ENCODE measurements at regions not wholly inside any gene's neighbourhood (a gene's known extent, or its start where the extent isn't known, plus 50 kb on each side); places are given as distances from the start of the nearest gene placed in this dataset.

DNA sequence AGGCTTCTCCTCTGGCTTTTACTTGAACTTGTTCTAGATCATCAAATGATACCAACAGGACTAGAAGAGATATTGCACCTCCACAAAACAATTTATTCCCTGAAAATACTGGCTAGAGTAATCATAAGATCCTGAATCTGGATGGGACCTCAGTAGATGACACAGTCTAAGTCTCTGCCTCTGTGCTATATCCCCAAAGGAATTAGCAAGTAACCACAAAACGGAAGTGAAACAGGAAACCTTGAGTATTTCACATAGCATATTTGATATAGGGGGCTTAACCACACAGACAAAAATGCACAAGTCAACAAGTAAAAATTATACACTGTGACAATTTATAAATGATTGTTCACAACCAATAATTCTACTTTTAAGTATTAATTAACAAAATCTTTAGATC, 456.9 kb upstream of the TNP1 start:
- intact Hi-C loops (cut with DNase I; ENCODE audit: low total_unique reads) = no loop called here

DNA sequence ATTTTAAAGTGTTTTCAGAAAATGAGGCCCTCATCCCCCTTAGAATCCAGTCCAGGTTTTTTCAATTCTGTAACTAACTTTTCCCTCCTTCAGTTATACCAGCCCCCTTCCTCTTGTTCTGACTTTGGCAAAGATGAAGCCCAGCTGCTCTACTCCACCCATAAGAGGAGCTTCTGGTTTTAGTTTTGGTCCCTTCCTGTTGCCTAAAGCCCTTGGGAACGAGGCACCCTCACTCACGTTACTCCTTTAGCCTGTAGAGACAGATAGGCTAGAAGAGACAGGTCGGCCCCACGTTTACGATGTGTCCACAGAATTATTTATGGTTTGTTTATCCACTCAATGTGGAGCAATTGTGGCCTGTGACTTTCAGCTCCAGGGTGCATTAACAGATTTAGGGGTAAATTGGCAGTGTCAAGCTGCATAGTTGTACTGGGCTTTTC, 454.2 kb upstream of the TNP1 start:
- 33 to 47% (median 44%) methylated on average over 5 of the region's 5 CpGs for WGBS, 5 donors
- Histone ChIP-seq H3K36me3 (peaks cover 0 to 4% (median 0%) of the 10 kb centered on the region in 4 donors), H3K27me3 (no peaks in the 10 kb centered on the region), H3K4me3 (no peak overlapping the region), H3K9me3 (peaks cover 0 to 13% (median 3%) of the 10 kb centered on the region in 4 donors), H3K4me1 (peaks cover 0 to 6% (median 0%) of the 10 kb centered on the region in 4 donors), H3K27ac (no peak overlapping the region)
- TF ChIP-seq, protein P1, sequence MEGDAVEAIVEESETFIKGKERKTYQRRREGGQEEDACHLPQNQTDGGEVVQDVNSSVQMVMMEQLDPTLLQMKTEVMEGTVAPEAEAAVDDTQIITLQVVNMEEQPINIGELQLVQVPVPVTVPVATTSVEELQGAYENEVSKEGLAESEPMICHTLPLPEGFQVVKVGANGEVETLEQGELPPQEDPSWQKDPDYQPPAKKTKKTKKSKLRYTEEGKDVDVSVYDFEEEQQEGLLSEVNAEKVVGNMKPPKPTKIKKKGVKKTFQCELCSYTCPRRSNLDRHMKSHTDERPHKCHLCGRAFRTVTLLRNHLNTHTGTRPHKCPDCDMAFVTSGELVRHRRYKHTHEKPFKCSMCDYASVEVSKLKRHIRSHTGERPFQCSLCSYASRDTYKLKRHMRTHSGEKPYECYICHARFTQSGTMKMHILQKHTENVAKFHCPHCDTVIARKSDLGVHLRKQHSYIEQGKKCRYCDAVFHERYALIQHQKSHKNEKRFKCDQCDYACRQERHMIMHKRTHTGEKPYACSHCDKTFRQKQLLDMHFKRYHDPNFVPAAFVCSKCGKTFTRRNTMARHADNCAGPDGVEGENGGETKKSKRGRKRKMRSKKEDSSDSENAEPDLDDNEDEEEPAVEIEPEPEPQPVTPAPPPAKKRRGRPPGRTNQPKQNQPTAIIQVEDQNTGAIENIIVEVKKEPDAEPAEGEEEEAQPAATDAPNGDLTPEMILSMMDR (IDR thresholded peaks at IDR 0.05) = no peak
- no peak for TF ChIP-seq POLR2AphosphoS5 (IDR thresholded peaks at IDR 0.05)
- no peak for TF ChIP-seq EP300 (IDR thresholded peaks at IDR 0.05)
- TF ChIP-seq POLR2A (IDR thresholded peaks at IDR 0.05) = no peak
- intact Hi-C loops (cut with DNase I; ENCODE audit: low total_unique reads) = no loop called here
- DNase-seq = peak in 1 of 2 donors; percentile 62

More for the DNA sequence above, 456.9 kb upstream of the TNP1 start:
- H3K36me3 ChIP-seq = peaks cover 0 to 4% (median 0%) of the 10 kb centered on the region in 4 donors
- no peaks in the 10 kb centered on the region for H3K27me3 ChIP-seq
- no peak overlapping the region for H3K27ac ChIP-seq
- no peak overlapping the region for H3K4me3 ChIP-seq
- no peak for DNase-seq
- peaks cover 0 to 6% (median 0%) of the 10 kb centered on the region in 4 donors for H3K4me1 ChIP-seq
- WGBS, 5 donors = 43 to 66% (median 61%) methylated on average over 1 of the region's 1 CpG
- no peak for TF ChIP-seq POLR2AphosphoS5 (IDR thresholded peaks at IDR 0.05)
- TF ChIP-seq EP300 (IDR thresholded peaks at IDR 0.05) = no peak
- TF ChIP-seq, protein P1 (IDR thresholded peaks at IDR 0.05) = no peak
- no peak for TF ChIP-seq POLR2A (IDR thresholded peaks at IDR 0.05)
- H3K9me3 ChIP-seq = peaks cover 0 to 13% (median 3%) of the 10 kb centered on the region in 4 donors

- peaks cover 0 to 4% (median 0%) of the 10 kb centered on the region in 4 donors for H3K36me3 ChIP-seq
- peaks cover 0 to 13% (median 3%) of the 10 kb centered on the region in 4 donors for H3K9me3 ChIP-seq
- H3K4me3 ChIP-seq = no peak overlapping the region
- H3K27ac ChIP-seq = no peak overlapping the region
- WGBS, 5 donors = 74 to 89% (median 86%) methylated on average over 4 of the region's 4 CpGs
- no peaks in the 10 kb centered on the region for H3K27me3 ChIP-seq
- TF ChIP-seq, protein P1 (IDR thresholded peaks at IDR 0.05) = no peak
- TF ChIP-seq EP300 (IDR thresholded peaks at IDR 0.05) (no peak), POLR2A (IDR thresholded peaks at IDR 0.05) (no peak), POLR2AphosphoS5 (IDR thresholded peaks at IDR 0.05) (no peak)
- DNase-seq = no peak
- intact Hi-C loops (cut with DNase I; ENCODE audit: low total_unique reads) = no loop called here
- H3K4me1 ChIP-seq = peaks cover 0 to 6% (median 0%) of the 10 kb centered on the region in 4 donors
Measured at GRCh38 chr2:217313386-217313785, 453.5 kb upstream of the TNP1 start.

DNA sequence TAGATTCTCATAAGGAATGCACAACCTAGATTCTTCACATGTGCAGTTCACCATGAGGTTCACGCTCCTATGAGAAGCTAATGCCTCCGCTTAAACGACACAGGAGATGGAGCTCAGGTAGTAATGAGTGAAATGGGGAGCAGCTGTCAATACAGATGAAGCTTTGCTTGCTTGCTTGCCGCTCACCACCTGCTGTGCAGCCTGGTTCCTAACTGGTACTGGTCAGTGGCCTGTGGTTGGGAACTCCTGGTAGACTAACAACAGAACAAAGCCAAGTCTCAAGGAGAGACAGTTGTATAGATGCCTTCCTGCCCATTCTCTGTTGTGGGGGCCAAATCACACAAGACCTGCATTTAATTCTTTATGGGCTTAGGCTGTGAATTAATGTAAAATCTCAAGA, 449.2 kb upstream of the TNP1 start:
- Histone ChIP-seq H3K27ac (no peak overlapping the region), H3K4me1 (peaks cover 0 to 2% (median 0%) of the 10 kb centered on the region in 4 donors), H3K36me3 (no peaks in the 10 kb centered on the region), H3K4me3 (no peak overlapping the region), H3K27me3 (no peaks in the 10 kb centered on the region), H3K9me3 (no peaks in the 10 kb centered on the region)
- intact Hi-C loops (cut with DNase I; ENCODE audit: low total_unique reads) = no loop called here
- TF ChIP-seq POLR2AphosphoS5 (IDR thresholded peaks at IDR 0.05) (no peak), EP300 (IDR thresholded peaks at IDR 0.05) (no peak), POLR2A (IDR thresholded peaks at IDR 0.05) (no peak)
- TF ChIP-seq, protein P1 (IDR thresholded peaks at IDR 0.05) = no peak
- no peak for DNase-seq
- WGBS, 5 donors = 79 to 96% (median 95%) methylated on average over 4 of the region's 4 CpGs
